GM10266 (cell line): ENCODE measurements at regions not wholly inside any gene's neighbourhood (a gene's known extent, or its start where the extent isn't known, plus 50 kb on each side); places are given as distances from the start of the nearest gene placed in this dataset.

Experiments
- DNase-seq: peaks from one replicate; pipeline ENCODE4 v3.0.0; 2012; ENCODE audit errors: extremely low spot score
- CTCF ChIP-seq: IDR thresholded peaks from 2 replicates; pipeline ENCODE4 v1.5.1; 2012; ENCODE audit warnings: mild to moderate bottlenecking, low read depth; ENCODE audit not compliant: control insufficient read depth, insufficient read depth; ENCODE audit errors: missing control alignments

GRCh38 chr13:65032825-65033224, 2197.3 kb downstream of the PCDH9 start:
- no peak for DNase-seq
- no peak for TF ChIP-seq CTCF

- no peak for TF ChIP-seq CTCF
- DNase-seq = no peak
Measured at GRCh38 chr13:65028101-65028500, 2202.0 kb downstream of the PCDH9 start.

- TF ChIP-seq CTCF = no peak
- no peak for DNase-seq
Measured at GRCh38 chr13:65026505-65026904, 2203.6 kb downstream of the PCDH9 start.

GRCh38 chr13:65011378-65011777, 2218.8 kb downstream of the PCDH9 start:
- DNase-seq = no peak
- TF ChIP-seq CTCF = no peak

GRCh38 chr13:64997438-64997837, 2232.7 kb downstream of the PCDH9 start:
- no peak for DNase-seq
- TF ChIP-seq CTCF = no peak

- no peak for TF ChIP-seq CTCF
- no peak for DNase-seq
Measured at GRCh38 chr13:64993514-64994164, 2236.5 kb downstream of the PCDH9 start.

GRCh38 chr13:64992314-64992713, 2237.8 kb downstream of the PCDH9 start:
- TF ChIP-seq CTCF = no peak
- DNase-seq = no peak
